HUES48 (cell line): ENCODE measurements at regions not wholly inside any gene's neighbourhood (a gene's known extent, or its start where the extent isn't known, plus 50 kb on each side); places are given as distances from the start of the nearest gene placed in this dataset.

Source experiments
- H3K27ac ChIP-seq: one replicate; pipeline ENCODE4 v1.7.0; 2013; ENCODE audit warnings: low read depth, low read length, inconsistent platforms
- H3K27me3 ChIP-seq: 2 replicates; pipeline ENCODE4 v1.6.1; 2013; ENCODE audit warnings: mild to moderate bottlenecking, low read length; ENCODE audit not compliant: control insufficient read depth, insufficient read depth
- H3K36me3 ChIP-seq: 2 replicates; pipeline ENCODE4 v1.6.1; 2013; ENCODE audit warnings: low read length; ENCODE audit not compliant: control insufficient read depth, insufficient read depth
- H3K4me1 ChIP-seq: 2 replicates; pipeline ENCODE4 v1.6.1; 2013; ENCODE audit warnings: mild to moderate bottlenecking, low read length; ENCODE audit not compliant: control insufficient read depth, insufficient read depth
- H3K4me3 ChIP-seq: 2 replicates; pipeline ENCODE4 v1.5.1; 2013; ENCODE audit warnings: mild to moderate bottlenecking, low read depth, low read length
- H3K9ac ChIP-seq: 2 replicates; pipeline ENCODE4 v1.6.1; 2013; ENCODE audit warnings: mild to moderate bottlenecking, low read depth, low read length, moderate library complexity
- H3K9me3 ChIP-seq: 2 replicates; pipeline ENCODE4 v1.6.1; 2013; ENCODE audit warnings: low read length; ENCODE audit not compliant: control insufficient read depth, insufficient read depth

DNA sequence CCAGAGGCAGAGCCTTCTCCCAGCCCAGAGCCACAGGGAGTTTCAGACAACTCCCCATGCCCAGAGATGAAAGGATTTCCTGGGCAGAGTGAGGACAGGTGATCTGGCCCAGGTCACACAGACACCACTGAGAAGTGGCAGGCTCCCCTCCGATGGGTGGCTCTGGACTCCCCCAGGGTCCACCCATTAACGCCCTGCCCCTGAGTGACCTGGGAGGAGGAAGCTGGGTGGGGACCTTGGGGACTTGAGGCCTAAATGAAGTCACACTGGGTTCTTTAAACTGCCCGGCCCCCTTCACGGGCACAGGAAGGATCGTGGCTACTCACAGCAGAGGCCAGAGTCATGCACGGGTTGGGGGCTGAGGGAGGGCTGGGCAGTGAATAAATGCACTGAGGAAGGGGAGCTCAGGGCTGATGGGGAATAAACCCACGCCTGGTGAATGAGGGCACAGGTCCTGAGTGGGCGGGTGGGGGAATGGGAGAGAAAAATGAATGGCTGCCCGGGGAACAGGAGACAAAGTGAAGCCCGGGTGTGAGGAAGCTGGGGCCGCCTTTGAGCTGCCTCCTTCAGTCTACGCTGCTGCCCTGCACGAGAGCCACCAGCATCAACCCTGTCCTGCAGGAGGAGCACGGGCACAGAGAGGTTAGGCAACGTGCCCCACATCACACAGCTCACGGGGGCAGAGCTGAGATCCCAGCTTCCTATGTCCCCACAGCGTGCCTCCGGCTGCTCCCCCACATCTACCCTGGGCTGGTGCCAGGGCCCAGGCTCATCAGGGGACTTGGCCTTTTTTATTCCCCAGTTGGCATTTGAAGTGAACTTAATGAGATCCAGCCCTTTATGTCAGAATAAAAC lies 404.3 kb downstream of the MATN1 start:
- Histone ChIP-seq H3K9me3 (no peaks in the 10 kb centered on the region), H3K36me3 (no peaks in the 10 kb centered on the region), H3K27ac (no peak overlapping the region), H3K4me1 (no peaks in the 10 kb centered on the region), H3K4me3 (no peak overlapping the region), H3K27me3 (no peaks in the 10 kb centered on the region), H3K9ac (no peak overlapping the region)

DNA sequence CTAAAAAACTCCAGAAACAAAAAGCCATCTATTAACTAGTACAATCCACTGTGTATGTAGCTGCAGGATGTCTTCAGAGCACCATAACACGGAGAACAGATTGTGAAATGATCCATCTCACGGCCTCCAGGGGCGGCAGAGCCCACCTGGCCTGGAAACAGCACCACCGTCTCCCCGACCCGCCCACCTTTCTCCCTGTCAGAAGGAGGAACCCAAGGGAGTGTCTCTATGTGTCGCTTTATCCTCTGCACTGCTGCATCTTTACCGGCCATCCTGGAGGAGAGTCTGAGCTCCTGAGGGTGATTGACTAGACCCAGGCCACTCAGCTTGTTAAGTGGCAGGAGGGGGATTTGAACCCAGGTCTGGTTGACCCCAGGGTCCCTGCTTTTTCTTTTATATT lies 405.0 kb downstream of the MATN1 start:
- no peak overlapping the region for H3K4me3 ChIP-seq
- H3K27ac ChIP-seq: no peak overlapping the region
- H3K9me3 ChIP-seq: no peaks in the 10 kb centered on the region
- H3K9ac ChIP-seq: no peak overlapping the region
- no peaks in the 10 kb centered on the region for H3K4me1 ChIP-seq
- H3K36me3 ChIP-seq: no peaks in the 10 kb centered on the region
- H3K27me3 ChIP-seq: no peaks in the 10 kb centered on the region

DNA sequence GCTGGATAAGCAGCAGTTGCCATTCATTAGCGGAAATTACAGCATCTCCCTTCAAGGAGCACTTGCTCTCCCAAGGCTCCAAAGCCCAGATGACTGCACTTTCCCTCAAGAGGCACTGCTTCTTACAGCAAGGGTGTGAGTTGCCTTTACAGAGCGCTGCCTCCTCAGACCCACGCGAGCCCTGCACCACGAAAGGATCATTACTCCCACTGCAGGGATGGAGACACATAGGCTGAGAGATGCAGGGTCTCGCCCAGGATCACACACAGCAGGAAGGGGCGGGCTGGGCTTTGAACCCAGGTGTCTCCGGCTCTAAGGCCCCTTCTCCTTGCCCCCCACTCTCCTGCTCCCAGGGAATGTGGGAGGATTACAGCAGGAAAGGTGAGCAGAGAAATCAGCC lies 405.5 kb downstream of the MATN1 start:
- Histone ChIP-seq H3K9ac (no peak overlapping the region), H3K9me3 (no peaks in the 10 kb centered on the region), H3K4me3 (no peak overlapping the region), H3K36me3 (no peaks in the 10 kb centered on the region), H3K4me1 (no peaks in the 10 kb centered on the region), H3K27ac (no peak overlapping the region), H3K27me3 (no peaks in the 10 kb centered on the region)

DNA sequence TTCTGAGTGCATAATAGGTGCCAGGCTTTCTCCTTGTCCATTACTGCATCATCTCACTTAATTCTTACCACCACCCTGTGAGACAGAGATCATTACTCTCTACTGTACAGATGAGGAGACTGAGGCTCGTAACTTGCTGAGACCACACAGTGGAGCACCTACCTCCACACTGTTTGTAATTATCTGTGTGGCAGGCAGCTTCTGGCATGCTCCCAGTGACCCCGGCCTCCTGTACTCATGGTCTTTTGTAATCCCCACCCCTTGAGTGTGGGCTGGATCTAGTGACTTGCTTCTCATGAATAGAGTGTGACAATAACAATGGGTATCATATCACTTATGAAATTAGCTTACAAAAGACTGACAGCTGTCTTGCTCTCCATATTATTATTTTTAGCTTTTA lies 407.3 kb downstream of the MATN1 start:
- Histone ChIP-seq H3K36me3 (no peaks in the 10 kb centered on the region), H3K4me3 (no peak overlapping the region), H3K27ac (no peak overlapping the region), H3K4me1 (no peaks in the 10 kb centered on the region), H3K9me3 (no peaks in the 10 kb centered on the region), H3K27me3 (no peaks in the 10 kb centered on the region), H3K9ac (no peak overlapping the region)

DNA sequence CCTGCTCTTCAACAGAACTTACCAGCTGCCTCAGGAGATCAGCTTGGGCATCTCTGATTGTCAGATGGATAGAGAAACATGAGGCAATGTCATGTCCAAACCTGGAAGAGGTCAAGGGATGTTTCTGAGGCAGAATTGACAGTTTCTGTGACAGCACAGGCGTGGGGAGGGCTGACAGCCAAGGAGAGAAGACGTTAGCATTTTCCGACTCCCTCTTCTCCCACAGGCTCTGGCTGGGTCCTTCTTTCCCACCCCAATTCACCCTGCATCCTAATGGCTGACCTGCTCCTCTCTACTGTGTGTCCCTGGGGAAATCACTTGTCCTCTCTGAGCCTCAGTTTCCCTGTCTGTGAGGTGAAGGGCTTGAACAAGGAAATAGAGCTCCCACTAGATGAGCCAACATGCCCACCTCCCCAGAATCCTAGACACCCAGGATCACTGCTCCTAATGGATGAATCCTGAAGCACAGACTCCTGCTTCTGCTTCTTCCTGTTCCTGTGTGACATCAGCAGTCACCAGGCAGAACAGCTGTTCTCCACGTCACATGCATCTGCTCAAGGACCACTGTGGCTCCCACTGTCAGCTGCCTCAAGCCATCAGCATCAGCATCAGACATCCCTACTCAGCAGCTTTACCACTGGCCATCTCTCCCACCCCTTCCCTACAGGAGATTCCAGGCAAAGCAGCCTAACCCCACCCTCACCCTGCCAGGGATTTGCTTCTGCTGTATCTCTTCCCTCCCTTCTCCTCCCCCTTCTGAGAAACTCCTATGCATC lies 408.0 kb downstream of the MATN1 start:
- no peaks in the 10 kb centered on the region for H3K36me3 ChIP-seq
- H3K9me3 ChIP-seq: no peaks in the 10 kb centered on the region
- no peak overlapping the region for H3K4me3 ChIP-seq
- H3K27ac ChIP-seq: no peak overlapping the region
- no peak overlapping the region for H3K9ac ChIP-seq
- H3K4me1 ChIP-seq: no peaks in the 10 kb centered on the region
- H3K27me3 ChIP-seq: no peaks in the 10 kb centered on the region

DNA sequence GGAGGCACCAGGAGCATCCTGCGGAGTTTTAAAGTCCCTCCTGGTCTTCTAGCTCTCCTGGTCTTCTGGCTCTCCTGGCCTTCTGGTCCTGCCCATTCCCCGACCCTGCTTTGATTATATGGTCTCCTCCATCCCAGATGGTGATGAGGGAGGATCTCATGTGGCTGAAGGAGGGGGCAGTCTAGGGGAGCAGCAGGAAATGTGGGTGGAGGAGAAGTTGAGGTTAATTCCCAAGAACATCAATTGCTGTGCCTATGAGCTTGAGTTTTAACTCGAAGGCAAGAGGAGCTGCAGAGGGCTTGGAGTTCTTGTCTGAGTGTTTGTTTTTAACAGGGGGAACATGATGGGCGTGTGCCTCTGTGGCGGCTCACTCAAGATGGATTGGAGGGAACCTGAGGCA lies 408.8 kb downstream of the MATN1 start:
- H3K27me3 ChIP-seq: no peaks in the 10 kb centered on the region
- H3K4me3 ChIP-seq: no peak overlapping the region
- H3K4me1 ChIP-seq: no peaks in the 10 kb centered on the region

DNA sequence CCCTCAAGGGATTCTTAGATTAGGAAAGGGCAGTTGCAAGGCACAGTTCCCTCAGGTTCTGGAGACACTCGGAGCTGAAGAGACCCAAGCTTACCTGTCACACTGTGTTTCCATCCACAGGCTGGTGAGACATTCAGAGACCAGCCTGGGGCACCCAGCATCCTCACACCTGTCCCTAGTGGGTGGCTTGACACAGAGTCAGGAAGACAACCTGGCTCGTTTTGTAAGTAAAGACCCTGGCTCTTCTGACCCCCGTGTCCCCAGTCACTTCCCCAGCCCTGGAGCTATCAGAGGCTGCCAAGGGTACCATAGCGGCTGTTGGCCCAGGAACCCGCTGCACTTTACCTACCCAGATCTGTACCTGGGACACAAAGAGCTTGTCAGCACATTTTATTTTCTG lies 409.8 kb downstream of the MATN1 start:
- no peak overlapping the region for H3K4me3 ChIP-seq
- no peaks in the 10 kb centered on the region for H3K27me3 ChIP-seq
- H3K36me3 ChIP-seq: no peaks in the 10 kb centered on the region
- H3K4me1 ChIP-seq: no peaks in the 10 kb centered on the region
- H3K9me3 ChIP-seq: no peaks in the 10 kb centered on the region
- no peak overlapping the region for H3K27ac ChIP-seq
- H3K9ac ChIP-seq: no peak overlapping the region

More for the DNA sequence above, 408.8 kb downstream of the MATN1 start:
- Histone ChIP-seq H3K9me3 (no peaks in the 10 kb centered on the region), H3K27ac (no peak overlapping the region), H3K36me3 (no peaks in the 10 kb centered on the region), H3K9ac (no peak overlapping the region)

DNA sequence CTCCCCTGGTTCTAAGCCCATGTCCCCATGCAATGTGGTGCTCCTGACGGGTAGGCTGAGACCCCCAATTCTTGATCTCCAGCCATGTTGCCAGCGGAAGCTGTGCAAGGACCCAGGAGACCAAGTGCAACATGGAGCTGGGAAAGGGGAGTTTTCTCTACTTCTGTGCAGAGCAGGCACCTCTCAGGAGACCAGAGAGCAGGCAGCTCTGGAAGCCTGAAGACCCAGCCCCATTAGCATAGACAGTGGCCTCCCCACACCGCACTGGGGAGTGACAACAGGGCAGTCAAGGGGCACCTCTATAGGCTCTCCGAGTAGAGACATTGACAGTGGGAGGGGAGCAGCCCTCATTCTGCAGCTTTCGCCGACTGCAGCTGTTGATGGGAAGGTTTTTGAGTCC lies 410.2 kb downstream of the MATN1 start:
- no peak overlapping the region for H3K4me3 ChIP-seq
- no peaks in the 10 kb centered on the region for H3K36me3 ChIP-seq
- no peaks in the 10 kb centered on the region for H3K4me1 ChIP-seq
- H3K27ac ChIP-seq: no peak overlapping the region
- no peak overlapping the region for H3K9ac ChIP-seq
- H3K27me3 ChIP-seq: no peaks in the 10 kb centered on the region
- no peaks in the 10 kb centered on the region for H3K9me3 ChIP-seq

DNA sequence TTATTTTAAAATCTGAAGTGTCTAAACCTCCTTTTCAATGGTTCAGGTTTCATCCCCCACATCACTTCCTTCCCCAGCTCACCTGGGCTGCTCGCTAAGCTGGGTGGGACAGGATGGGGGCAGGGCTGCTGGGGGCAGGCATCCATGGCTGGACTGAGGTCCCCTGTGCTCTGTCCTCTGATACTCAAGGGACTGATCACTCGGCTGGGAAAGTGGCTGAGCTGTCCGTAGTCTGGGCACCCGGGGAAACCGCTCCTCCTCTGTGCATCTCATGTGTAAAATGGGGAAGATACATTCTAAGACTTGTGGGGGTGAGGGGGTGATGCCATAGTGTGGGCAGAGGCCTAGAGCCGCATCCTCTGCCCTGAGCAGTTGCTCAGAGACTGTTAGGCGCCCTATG lies 411.2 kb downstream of the MATN1 start:
- no peaks in the 10 kb centered on the region for H3K4me1 ChIP-seq
- no peaks in the 10 kb centered on the region for H3K27me3 ChIP-seq
- no peak overlapping the region for H3K9ac ChIP-seq
- H3K4me3 ChIP-seq: no peak overlapping the region
- H3K36me3 ChIP-seq: no peaks in the 10 kb centered on the region
- H3K9me3 ChIP-seq: no peaks in the 10 kb centered on the region
- no peak overlapping the region for H3K27ac ChIP-seq

DNA sequence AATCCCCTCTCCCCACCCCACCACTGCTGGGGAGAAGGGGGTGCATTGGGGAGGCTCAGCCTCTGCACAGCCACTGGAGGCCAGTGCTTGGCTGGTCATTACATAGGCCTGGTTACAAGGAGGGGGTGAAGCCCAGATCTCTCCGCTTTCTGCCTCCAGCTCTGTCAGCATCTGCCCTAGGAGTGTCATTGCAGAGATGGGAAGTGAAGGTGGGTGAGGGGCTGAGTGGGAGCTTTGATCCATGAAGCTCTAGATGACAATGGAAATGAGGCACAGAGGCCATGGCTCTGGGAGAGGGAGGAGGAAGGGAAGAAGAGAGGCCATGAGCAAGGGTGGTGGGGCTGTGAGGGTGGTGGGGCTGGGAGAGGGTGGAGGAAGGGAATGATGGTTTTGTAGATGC lies 411.6 kb downstream of the MATN1 start:
- no peak overlapping the region for H3K4me3 ChIP-seq
- H3K4me1 ChIP-seq: no peaks in the 10 kb centered on the region
- H3K36me3 ChIP-seq: no peaks in the 10 kb centered on the region
- no peaks in the 10 kb centered on the region for H3K9me3 ChIP-seq
- no peaks in the 10 kb centered on the region for H3K27me3 ChIP-seq
- no peak overlapping the region for H3K27ac ChIP-seq
- no peak overlapping the region for H3K9ac ChIP-seq

DNA sequence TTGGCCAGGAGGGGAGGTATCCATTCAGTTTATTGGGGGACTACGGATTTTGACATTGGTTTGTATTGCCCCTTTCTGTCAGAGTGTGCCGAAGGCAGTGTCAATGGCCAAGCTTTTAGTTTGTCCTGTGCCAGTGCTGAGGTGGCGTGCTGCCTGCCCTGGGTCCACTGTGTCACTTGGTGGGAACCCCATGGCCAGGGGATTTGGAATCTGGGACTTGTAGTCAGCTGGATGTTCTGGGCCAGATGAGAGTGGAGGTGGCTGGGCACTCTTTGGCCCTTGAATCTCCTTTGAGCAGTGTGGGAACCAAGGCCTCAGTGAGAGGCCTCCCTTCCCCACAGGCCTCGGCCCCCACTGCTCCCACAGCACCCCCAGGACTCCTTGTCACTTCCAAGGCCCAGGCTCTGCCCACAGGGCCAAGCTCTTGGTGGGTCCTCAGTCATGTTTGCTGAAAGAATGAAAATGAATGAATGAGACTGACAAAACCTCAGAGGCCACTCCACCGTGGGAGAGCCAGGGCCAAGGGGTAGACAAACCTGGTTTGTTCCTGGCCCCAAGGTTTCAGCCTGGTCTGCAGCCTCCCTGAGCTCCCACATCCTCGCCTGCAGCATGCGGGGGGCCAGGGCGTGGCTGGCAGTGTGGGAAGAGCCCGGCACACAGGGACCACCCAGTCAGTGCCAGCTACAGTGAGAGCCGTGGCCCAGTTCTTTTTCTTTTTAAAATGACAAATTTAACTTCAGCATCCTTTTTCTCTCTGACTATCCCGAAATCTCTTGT lies 412.2 kb downstream of the MATN1 start:
- Histone ChIP-seq H3K4me3 (no peak overlapping the region), H3K9ac (no peak overlapping the region), H3K36me3 (no peaks in the 10 kb centered on the region), H3K27me3 (no peaks in the 10 kb centered on the region), H3K9me3 (no peaks in the 10 kb centered on the region), H3K4me1 (no peaks in the 10 kb centered on the region), H3K27ac (no peak overlapping the region)
